ENCODE measurements at regions not wholly inside any gene's neighbourhood (a gene's known extent, or its start where the extent isn't known, plus 50 kb on each side); places are given as distances from the start of the nearest gene placed in this dataset.

DNA sequence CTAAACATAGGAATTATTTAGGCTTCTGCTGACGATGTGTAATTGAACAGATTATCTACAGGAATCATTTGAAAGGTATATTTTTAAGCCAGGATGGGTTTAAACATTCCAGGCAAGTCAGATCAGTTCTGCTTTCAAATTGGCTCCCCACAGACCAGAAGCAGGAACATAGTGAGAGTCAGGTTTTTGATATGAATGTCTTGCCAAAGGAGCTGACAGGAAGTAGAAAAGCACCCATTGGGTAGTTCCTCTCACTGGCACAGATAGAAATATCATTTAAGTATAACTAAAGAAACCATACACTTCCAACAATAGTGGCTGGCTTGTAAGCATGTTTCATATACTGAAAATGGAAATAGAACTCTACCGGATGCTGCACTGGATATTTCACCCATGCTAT is 95.2 kb downstream of the CLDN1 start:
- TF ChIP-seq, protein P1, sequence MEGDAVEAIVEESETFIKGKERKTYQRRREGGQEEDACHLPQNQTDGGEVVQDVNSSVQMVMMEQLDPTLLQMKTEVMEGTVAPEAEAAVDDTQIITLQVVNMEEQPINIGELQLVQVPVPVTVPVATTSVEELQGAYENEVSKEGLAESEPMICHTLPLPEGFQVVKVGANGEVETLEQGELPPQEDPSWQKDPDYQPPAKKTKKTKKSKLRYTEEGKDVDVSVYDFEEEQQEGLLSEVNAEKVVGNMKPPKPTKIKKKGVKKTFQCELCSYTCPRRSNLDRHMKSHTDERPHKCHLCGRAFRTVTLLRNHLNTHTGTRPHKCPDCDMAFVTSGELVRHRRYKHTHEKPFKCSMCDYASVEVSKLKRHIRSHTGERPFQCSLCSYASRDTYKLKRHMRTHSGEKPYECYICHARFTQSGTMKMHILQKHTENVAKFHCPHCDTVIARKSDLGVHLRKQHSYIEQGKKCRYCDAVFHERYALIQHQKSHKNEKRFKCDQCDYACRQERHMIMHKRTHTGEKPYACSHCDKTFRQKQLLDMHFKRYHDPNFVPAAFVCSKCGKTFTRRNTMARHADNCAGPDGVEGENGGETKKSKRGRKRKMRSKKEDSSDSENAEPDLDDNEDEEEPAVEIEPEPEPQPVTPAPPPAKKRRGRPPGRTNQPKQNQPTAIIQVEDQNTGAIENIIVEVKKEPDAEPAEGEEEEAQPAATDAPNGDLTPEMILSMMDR (IDR thresholded peaks at IDR 0.05; ENCODE audit: extremely low read depth, missing control alignments): no peak
- no peak for DNase-seq (ENCODE audit: low spot score)

DNA sequence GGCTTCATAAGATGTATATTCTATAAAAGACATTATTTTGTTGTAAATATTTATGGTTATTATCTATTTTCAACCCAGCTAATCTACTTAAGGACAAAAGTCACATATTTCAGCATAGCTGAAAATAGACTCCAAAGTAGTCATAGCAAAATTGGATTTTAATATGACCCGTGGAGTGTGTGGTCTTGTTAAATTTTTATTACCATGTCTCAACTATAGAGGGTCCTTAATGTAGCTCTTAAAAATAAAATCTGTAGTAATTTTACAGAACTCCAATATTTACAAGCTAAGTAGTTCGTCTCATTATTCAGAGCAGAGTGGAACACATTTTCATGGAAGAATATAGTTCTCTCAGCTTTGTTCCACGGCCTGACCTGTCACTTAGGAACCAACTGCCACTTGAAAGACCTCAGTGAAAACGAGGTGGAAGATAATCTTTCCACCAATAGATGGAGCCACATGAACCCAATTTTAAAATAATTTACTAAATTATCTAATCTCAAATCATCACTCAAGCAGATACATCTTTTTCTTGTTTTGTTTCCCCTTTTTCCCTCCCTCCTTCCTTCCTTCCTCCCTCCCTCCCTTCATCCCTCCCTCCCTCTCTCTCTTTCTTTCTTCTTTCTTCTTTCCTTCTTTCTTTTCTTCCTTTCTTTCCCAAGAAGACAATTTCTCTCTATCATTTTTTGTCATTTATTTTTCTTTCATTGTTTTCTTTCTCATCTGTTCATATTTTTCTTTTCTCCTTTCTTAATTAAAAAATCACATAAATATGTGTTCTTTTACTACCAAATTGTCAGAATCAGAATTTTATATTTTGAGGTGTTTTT is 97.2 kb downstream of the CLDN1 start:
- peak; percentile 9 for DNase-seq (ENCODE audit: low spot score)
- TF ChIP-seq, protein P1 (IDR thresholded peaks at IDR 0.05; ENCODE audit: extremely low read depth, missing control alignments): no peak

DNA sequence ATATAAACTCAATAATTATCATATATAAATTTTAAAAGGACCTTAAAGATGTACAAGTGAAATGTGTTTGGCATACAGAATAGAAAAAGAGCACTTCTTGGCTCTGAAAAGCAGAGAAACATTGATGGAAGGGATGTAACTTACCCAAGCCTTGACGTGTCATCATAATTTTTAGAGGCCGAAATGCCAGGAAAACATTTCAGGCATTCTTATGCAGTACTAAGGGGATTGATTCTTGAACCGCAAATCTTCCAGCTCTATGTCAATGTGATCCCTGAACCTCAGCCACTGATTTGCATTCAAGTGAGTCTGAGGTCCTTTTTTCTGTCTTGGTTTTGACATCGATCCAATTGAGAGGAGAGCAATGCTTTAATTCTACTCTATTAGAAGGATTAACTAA is 97.8 kb downstream of the CLDN1 start:
- no peak for DNase-seq (ENCODE audit: low spot score)
- TF ChIP-seq, protein P1 (IDR thresholded peaks at IDR 0.05; ENCODE audit: extremely low read depth, missing control alignments): no peak

DNA sequence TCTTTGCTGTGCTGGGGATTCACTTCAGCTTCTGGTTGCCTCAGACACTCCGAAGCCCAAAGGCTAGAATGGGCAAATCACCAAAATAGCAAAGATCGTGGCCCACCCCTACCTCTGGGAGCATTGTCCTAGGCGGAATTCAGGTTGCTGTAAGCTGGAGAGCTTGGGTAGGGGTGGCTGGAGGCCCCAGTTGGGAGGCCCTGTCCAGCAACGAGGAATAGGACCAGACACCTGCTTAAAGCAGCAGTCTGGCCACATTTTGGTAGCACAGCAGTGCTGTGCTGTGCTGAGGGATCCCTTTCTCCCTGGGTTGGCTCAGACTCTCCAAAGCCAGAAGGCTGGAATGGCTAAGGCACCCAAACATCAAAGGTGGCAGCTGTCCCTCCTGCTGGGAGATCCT is 99.3 kb downstream of the CLDN1 start:
- TF ChIP-seq, protein P1 (IDR thresholded peaks at IDR 0.05; ENCODE audit: extremely low read depth, missing control alignments): no peak
- no peak for DNase-seq (ENCODE audit: low spot score)

DNA sequence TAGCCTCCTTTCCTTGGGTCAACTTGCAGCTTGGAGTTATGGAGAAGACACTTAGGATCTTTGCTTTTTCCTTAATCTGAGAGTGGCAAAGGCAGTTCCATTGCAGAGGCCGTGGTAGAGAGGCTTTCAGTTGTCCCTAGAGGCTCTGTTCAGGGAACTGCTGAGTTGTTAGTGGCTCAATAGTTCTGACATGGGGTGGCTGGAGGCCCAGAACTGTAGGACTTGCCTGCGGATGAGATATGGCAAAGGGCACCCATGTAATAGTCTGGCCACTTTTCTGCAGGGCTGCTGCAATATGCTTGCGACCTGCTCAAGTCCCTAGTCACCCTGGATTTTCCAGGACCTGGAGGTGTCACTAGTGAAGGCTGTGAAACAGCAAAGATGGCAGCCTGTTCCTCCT is 99.9 kb downstream of the CLDN1 start:
- DNase-seq (ENCODE audit: low spot score): no peak
- TF ChIP-seq, protein P1 (IDR thresholded peaks at IDR 0.05; ENCODE audit: extremely low read depth, missing control alignments): no peak

DNA sequence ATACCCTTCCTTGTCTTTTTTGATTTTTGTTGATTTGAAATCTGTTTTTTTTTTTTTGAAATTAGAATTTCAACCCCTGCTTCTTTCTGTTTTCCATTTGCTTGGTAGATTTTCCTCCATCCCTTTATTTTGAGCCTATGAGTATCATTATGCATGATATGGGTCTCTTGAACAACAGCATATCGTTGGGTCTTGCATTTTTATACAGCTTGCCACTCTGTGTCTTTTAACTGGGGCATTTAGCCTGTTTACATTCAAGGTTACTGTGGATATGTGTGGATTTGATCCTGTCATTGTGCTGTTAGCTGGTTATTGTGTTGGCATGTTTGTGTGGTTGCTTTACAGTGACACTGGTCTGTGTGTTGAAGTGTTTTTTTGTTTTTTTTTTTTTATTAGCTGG is 99.7 kb upstream of the P3H2 start:
- DNase-seq (ENCODE audit: low spot score): no peak
- TF ChIP-seq, protein P1 (IDR thresholded peaks at IDR 0.05; ENCODE audit: extremely low read depth, missing control alignments): no peak

DNA sequence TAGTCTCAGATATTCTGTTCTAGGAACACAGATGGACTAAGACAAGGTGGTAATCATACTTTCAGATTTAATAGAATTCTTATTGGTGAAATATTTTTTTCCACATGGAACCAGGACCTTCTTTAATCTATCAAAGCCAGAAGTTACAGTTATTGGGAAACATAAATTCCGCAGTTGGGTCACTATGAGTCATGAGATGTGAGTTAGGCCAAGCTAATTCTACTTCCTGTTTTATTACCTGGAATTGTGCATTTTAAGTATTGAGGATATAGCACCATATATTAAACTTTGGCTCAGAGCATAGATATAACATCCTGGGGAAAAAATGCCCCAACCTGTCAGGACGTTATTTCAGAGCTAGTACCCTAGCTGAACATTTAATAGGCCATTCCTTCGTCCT is 96.4 kb upstream of the P3H2 start:
- TF ChIP-seq, protein P1 (IDR thresholded peaks at IDR 0.05; ENCODE audit: extremely low read depth, missing control alignments): no peak

More for the DNA sequence above, 96.4 kb upstream of the P3H2 start:
- DNase-seq (ENCODE audit: low spot score): no peak

All from GM20000 (cell line).